Colonic mucosa (tissue), 4 donors: ENCODE measurements at regions not wholly inside any gene's neighbourhood (a gene's known extent, or its start where the extent isn't known, plus 50 kb on each side); places are given as distances from the start of the nearest gene placed in this dataset.
"Not testable (repeated sequence)": the region's sequence is repeated elsewhere in the genome, so short reads cannot be mapped to it uniquely, and the experiment has no call there.

Experiments
- DNase-seq: peaks from one replicate; pipeline ENCODE4 v3.0.0-alpha.2; 2020
- H3K27ac ChIP-seq: fragments of 200-600 bp; one replicate; pipeline ENCODE4 v1.8.0; 2021
- H3K27me3 ChIP-seq: fragments of 200-600 bp; one replicate; pipeline ENCODE4 v1.8.0; 2021
- H3K36me3 ChIP-seq: fragments of 200-600 bp; one replicate; pipeline ENCODE4 v1.8.0; 2021
- H3K4me1 ChIP-seq: fragments of 200-600 bp; one replicate; pipeline ENCODE4 v1.8.0; 2021; ENCODE audit warnings: mild to moderate bottlenecking
- H3K4me3 ChIP-seq: fragments of 200-600 bp; one replicate; pipeline ENCODE4 v1.8.0; 2021
- H3K9ac ChIP-seq, 2 donors: one replicate each; pipeline ENCODE4 v1.7.0; 2013; ENCODE audit warnings: control low read depth in 2 of 2, low read depth in 2 of 2, low read length in 2 of 2
- H3K9me3 ChIP-seq: fragments of 200-600 bp; one replicate; pipeline ENCODE4 v1.8.0; 2021
- intact Hi-C: fragments of 100-400 bp; cut with DNase I; formaldehyde crosslinking; loops from one replicate; pipeline ENCODE4 v1.14.1; 2022
- TF ChIP-seq, protein P1 (sequence below): fragments of 200-600 bp; IDR thresholded peaks from one replicate; pipeline ENCODE4 v1.8.0; 2022; ENCODE audit warnings: antibody characterized with exemption, mild to moderate bottlenecking
- donor health status: healthy.
- donor health status: DM: no; HTN: no; CAD: no.
- donor health status: DM: no; HTN: no; CAD: no.

DNA sequence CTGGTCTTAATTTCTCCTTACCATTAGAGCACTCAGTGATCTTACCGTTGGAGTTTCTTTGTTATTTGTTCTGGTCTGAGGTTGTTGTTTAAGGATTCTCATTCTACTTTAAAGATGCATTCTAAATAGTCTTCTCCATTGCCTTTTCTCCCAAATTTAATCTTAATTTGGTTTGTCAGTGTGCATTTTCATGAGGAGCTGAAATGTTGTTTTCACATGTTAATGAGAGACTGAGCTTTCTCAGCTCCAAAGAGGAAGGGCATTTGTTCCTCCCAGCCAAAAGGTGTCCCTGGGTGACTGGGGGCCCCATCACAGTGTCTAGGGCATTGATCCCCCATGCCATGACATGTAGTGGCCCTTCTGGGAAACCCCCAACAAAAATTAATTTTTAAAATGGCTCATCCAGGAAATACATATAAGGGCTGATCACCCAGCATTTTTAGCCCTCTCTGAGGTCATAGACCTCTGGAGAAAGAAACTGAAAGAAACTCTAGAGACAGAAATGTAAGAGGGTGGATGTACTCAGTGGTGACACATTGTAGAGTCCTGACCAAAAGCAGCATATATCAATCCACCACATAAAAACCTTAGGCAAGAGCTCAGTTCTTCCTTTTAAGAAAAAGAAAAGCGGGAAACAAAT is 240.4 kb upstream of the RAI14 start:
- no peak overlapping the region for H3K4me3 ChIP-seq

DNA sequence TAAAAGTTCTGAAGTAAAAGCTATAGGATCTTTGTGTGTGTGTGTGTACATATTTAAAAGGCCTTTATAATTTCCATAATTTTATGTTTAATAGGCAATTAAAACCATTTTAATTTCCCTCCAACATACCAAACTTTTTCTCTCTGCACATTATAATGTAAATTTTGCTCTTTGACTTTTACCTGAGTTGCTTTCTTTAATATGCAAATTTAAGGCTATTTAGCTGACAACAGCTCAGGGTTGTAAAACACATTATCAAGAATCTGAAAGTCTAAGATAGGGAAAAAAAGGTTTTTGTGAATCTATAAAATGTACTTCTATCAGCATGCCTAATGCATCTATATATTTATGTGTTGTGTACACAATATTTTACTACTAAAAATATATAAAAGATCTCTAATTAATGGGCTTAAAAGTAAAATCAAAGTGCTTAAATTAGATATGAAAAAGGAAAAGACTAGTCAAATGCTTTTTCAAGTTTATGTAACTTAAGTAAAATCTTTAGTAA is 239.6 kb upstream of the RAI14 start:
- TF ChIP-seq, protein P1, sequence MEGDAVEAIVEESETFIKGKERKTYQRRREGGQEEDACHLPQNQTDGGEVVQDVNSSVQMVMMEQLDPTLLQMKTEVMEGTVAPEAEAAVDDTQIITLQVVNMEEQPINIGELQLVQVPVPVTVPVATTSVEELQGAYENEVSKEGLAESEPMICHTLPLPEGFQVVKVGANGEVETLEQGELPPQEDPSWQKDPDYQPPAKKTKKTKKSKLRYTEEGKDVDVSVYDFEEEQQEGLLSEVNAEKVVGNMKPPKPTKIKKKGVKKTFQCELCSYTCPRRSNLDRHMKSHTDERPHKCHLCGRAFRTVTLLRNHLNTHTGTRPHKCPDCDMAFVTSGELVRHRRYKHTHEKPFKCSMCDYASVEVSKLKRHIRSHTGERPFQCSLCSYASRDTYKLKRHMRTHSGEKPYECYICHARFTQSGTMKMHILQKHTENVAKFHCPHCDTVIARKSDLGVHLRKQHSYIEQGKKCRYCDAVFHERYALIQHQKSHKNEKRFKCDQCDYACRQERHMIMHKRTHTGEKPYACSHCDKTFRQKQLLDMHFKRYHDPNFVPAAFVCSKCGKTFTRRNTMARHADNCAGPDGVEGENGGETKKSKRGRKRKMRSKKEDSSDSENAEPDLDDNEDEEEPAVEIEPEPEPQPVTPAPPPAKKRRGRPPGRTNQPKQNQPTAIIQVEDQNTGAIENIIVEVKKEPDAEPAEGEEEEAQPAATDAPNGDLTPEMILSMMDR = no peak

More for the DNA sequence above, 240.4 kb upstream of the RAI14 start:
- Histone ChIP-seq H3K27ac (no peak overlapping the region), H3K36me3 (no peaks in the 10 kb centered on the region), H3K27me3 (no peaks in the 10 kb centered on the region), H3K9ac (no peak overlapping the region), H3K9me3 (no peaks in the 10 kb centered on the region), H3K4me1 (no peaks in the 10 kb centered on the region)
- no peak for DNase-seq
- TF ChIP-seq, protein P1 = no peak
- intact Hi-C loops = no loop called here

DNA sequence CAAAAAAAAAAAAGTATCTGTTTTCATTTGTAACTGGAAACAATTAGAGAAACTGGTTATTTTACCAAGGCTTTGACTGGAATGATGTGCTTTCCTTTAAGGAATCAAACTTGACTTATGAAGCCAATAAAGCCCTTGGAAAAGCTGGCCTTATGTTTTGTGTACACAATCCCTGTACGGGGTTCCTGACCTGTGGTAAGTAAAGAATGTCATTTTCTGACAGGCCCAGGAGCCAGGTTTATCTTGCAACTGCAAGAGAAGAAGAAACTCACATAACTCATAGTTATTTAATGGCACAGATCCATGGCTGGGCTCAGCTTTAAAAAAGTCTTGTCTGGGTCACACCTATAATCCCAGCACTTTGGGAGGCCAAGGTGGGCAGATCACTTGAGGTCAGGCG is 235.9 kb upstream of the RAI14 start:
- H3K27ac ChIP-seq, H3K36me3 ChIP-seq, H3K9ac ChIP-seq, intact Hi-C loops, H3K4me1 ChIP-seq, H3K4me3 ChIP-seq, H3K27me3 ChIP-seq, DNase-seq, H3K9me3 ChIP-seq: not testable (repeated sequence)

More for the DNA sequence above, 239.6 kb upstream of the RAI14 start:
- no peaks in the 10 kb centered on the region for H3K36me3 ChIP-seq
- H3K9ac ChIP-seq = no peak overlapping the region
- no peaks in the 10 kb centered on the region for H3K9me3 ChIP-seq
- intact Hi-C loops = no loop called here
- DNase-seq = no peak
- no peaks in the 10 kb centered on the region for H3K27me3 ChIP-seq
- H3K4me1 ChIP-seq = no peaks in the 10 kb centered on the region
- no peak overlapping the region for H3K4me3 ChIP-seq
- H3K27ac ChIP-seq = no peak overlapping the region

DNA sequence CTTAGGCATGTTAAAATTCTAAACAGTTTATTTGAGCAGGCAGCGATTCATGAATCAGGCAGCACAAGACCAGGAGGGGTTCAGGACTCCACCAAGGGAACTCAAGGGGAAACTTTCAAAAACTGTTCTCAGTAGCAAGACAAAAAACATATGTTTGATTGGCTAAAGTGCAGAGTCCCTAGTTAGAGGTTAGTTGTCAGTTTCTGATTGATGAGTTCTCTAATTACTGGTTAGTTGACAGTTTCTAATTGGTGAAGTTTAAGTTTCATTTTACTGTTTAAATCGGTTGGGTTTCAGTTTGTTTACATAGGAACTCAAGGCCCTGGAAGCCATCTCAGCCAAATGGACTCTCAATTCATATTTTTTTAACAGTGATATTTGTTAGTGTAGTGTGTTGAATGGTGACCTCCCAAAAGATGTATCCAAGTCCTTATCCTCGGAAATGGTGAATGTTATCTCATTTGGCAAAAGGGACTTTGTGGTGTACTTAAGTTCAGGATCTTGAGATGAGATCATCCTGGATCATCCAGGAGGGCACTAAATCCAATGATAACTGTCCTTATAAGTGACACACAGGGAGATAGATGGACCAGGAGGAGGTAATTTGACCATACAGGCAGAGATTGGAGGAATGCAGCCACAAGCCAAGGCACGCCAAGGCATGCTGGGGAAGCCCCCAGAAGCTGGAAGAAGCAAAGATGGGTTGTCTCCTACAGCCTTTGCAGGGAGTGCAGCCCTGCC is 219.2 kb upstream of the RAI14 start:
- no peaks in the 10 kb centered on the region for H3K4me1 ChIP-seq
- intact Hi-C loops = no loop called here
- no peak overlapping the region for H3K9ac ChIP-seq
- H3K9me3 ChIP-seq = no peaks in the 10 kb centered on the region
- H3K36me3 ChIP-seq = no peaks in the 10 kb centered on the region
- TF ChIP-seq, protein P1 = no peak
- H3K4me3 ChIP-seq = no peak overlapping the region
- no peak overlapping the region for H3K27ac ChIP-seq
- no peaks in the 10 kb centered on the region for H3K27me3 ChIP-seq
- DNase-seq = no peak

DNA sequence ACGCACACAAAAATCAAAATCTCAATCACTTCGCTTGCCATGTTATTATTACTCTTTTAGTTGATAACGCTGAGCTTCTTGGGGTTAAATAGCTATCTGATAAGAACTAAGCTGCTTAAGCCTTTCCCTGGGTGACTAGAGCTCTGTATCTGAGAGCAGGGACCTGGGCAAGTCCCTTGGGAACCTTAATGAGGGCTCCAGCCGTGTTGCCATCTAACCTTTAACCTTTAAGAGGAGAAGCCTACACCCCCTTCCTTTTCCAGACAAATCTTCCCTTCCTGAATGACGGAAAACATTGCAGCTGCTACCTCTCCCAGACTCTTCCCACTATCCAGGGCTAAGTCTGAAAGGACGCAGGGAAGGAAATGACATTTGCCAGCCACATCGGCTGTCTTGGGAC is 216.5 kb upstream of the RAI14 start:
- Histone ChIP-seq H3K4me1 (no peaks in the 10 kb centered on the region), H3K9me3 (no peaks in the 10 kb centered on the region), H3K9ac (no peak overlapping the region), H3K27me3 (no peaks in the 10 kb centered on the region), H3K4me3 (no peak overlapping the region), H3K36me3 (no peaks in the 10 kb centered on the region), H3K27ac (no peak overlapping the region)
- intact Hi-C loops = no loop called here
- DNase-seq = no peak
- TF ChIP-seq, protein P1 = no peak

DNA sequence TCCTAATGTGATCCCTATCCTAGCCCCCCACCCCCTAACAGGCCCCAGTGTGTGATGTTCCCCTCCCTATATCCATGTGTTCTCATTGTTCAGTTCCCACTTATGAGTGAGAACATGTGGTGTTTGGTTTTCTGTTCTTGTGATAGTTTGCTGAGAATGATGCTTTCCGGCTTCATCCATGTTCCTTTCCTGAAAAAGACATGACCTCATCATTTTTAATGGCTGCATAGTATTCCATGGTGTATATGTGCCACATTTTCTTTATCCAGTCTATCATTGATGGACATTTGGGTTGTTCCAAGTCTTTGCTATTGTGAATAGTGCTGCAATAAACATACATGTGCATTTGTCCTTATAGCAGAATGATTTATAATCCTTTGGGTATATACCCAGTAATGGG is 214.4 kb upstream of the RAI14 start:
- H3K4me1 ChIP-seq, H3K4me3 ChIP-seq, DNase-seq, H3K36me3 ChIP-seq, H3K27ac ChIP-seq, intact Hi-C loops, H3K9me3 ChIP-seq, H3K27me3 ChIP-seq, H3K9ac ChIP-seq: not testable (repeated sequence)
